Testis (tissue), 2 donors: ENCODE measurements at regions not wholly inside any gene's neighbourhood (a gene's known extent, or its start where the extent isn't known, plus 50 kb on each side); places are given as distances from the start of the nearest gene placed in this dataset.

Source experiments
- DNase-seq: peaks from one replicate; pipeline ENCODE4 v3.0.0-alpha.2; 2019
- H3K27ac ChIP-seq, 2 donors: fragments of 200-600 bp; sonication (generic); one replicate each; pipeline ENCODE4 v1.5.1; 2019
- H3K27me3 ChIP-seq: fragments of 200-600 bp; sonication (generic); one replicate; pipeline ENCODE4 v1.5.1; 2019
- H3K36me3 ChIP-seq: fragments of 200-600 bp; sonication (generic); one replicate; pipeline ENCODE4 v1.5.1; 2017; ENCODE audit warnings: low read depth; ENCODE audit errors: missing control alignments
- H3K4me1 ChIP-seq: fragments of 200-600 bp; sonication (generic); one replicate; pipeline ENCODE4 v1.5.1; 2019
- H3K4me3 ChIP-seq, 2 donors: fragments of 200-600 bp; sonication (generic); one replicate each; pipeline ENCODE4 v1.5.1; 2017 to 2019
- H3K9me3 ChIP-seq: fragments of 200-600 bp; sonication (generic); one replicate; pipeline ENCODE4 v1.5.1; 2017
- CTCF ChIP-seq, 3 experiments: fragments of 450-650 bp in 2 of 3; fragments of 200-600 bp in 1 of 3; sonication (generic) in 1 of 3; IDR thresholded peaks; one replicate each; pipeline ENCODE4 v1.5.1; 2016 to 2019; ENCODE audit warnings: antibody characterized with exemption in 3 of 3, mild to moderate bottlenecking in 2 of 3, moderate library complexity in 1 of 3
- POLR2A ChIP-seq: fragments of 450-650 bp; IDR thresholded peaks from one replicate; pipeline ENCODE4 v1.6.1; 2017; ENCODE audit warnings: antibody characterized with exemption, mild to moderate bottlenecking, moderate library complexity
- whole genome bisulfite sequencing, 2 donors: methylation state at CpG; one replicate each; pipeline ENCODE4 v1.1.5; 2018; 5-methylcytosine and 5-hydroxymethylcytosine counted together
- intact Hi-C: fragments of 100-400 bp; cut with DNase I; formaldehyde crosslinking; loops from one replicate; pipeline ENCODE4 v1.15.1; 2023; ENCODE audit warnings: low total_unique reads

DNA sequence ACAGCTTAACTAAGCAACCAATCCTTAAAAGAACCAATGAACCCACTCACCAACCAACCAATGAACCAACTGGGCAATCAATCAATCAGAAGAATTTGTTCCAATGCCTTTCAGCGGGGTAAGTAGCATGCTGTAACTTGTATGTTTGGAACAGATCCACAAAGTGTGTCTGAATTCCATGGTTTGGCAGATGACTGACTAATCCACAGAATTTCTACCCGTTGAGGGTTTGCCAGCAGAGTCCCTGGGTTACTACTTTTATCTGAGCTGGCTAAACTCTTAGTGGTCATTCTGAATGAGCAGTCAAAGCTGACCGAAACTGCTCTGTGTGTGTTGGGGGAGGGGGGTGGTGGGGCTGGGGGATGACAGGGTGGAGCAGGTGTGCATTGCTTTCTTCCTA is 125.0 kb upstream of the JAG1 start:
- Histone ChIP-seq H3K36me3 (no peaks in the 10 kb centered on the region), H3K9me3 (no peaks in the 10 kb centered on the region), H3K27me3 (no peaks in the 10 kb centered on the region), H3K4me3 (no peak overlapping the region), H3K27ac (no peak overlapping the region), H3K4me1 (no peaks in the 10 kb centered on the region)
- no peak for DNase-seq
- TF ChIP-seq CTCF (IDR thresholded peaks at IDR 0.05) (no peak), POLR2A (no peak)
- intact Hi-C loops = no loop called here
- WGBS, 2 donors = 87 to 91% methylated on average over 3 of the region's 3 CpGs

- H3K36me3 ChIP-seq = no peaks in the 10 kb centered on the region
- intact Hi-C loops = no loop called here
- H3K27ac ChIP-seq = no peak overlapping the region
- DNase-seq = no peak
- no peak for TF ChIP-seq POLR2A
- TF ChIP-seq CTCF (IDR thresholded peaks at IDR 0.05) = no peak
- H3K4me3 ChIP-seq = no peak overlapping the region
- 75 to 90% methylated on average over 2 of the region's 2 CpGs for WGBS, 2 donors
- no peaks in the 10 kb centered on the region for H3K4me1 ChIP-seq
- no peaks in the 10 kb centered on the region for H3K27me3 ChIP-seq
- no peaks in the 10 kb centered on the region for H3K9me3 ChIP-seq
These were observed 125.9 kb upstream of the JAG1 start for GRCh38 chr20:10799735-10800134.

DNA sequence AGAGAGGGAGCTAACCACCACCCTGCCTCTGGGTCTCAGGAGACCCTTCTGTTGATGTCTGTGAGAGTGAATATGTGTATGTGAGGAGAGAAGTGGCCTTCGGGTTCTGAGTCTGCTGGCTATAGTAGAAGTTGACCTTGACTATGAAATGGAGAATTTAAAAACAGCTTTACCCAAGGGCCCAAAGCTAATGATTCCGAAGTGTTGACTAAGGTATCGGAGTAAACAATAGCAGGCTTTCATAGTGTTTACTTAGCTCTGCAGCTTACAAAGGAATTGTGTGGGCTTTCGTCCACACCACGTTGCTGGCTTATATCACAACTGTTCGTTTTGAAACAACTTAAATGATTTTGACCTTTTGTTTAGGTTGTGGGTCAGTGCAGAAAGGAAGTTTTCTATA is 126.5 kb upstream of the JAG1 start:
- no peak overlapping the region for H3K4me3 ChIP-seq
- intact Hi-C loops = no loop called here
- no peaks in the 10 kb centered on the region for H3K27me3 ChIP-seq
- TF ChIP-seq POLR2A (no peak), CTCF (IDR thresholded peaks at IDR 0.05) (no peak)
- no peaks in the 10 kb centered on the region for H3K9me3 ChIP-seq
- DNase-seq = no peak
- 79 to 81% methylated on average over 6 of the region's 6 CpGs for WGBS, 2 donors
- H3K4me1 ChIP-seq = no peaks in the 10 kb centered on the region
- H3K36me3 ChIP-seq = no peaks in the 10 kb centered on the region
- no peak overlapping the region for H3K27ac ChIP-seq

DNA sequence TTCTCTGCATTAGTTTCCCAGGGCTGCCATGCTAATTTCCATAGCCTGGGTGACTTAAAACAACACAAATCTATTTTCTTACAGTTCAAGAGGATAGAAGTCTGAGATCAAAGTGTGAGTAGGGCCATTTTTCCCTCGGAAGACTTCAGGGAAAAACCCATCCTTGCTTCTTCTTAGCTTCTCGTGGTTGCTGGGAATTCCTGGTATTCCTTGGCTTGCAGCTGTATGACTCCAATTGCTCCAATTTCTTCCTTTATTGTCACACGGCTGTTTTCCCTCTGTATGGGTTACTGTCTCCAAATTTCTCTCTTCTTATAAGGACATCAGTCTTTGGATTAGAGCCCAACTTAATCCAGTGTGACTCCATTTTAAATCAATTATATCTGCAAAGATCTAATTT is 128.4 kb upstream of the JAG1 start:
- no peaks in the 10 kb centered on the region for H3K4me1 ChIP-seq
- TF ChIP-seq POLR2A (no peak), CTCF (IDR thresholded peaks at IDR 0.05) (no peak)
- DNase-seq = no peak
- no peaks in the 10 kb centered on the region for H3K36me3 ChIP-seq
- no peak overlapping the region for H3K27ac ChIP-seq
- intact Hi-C loops = no loop called here
- H3K9me3 ChIP-seq = no peaks in the 10 kb centered on the region
- H3K27me3 ChIP-seq = no peaks in the 10 kb centered on the region
- 60 to 79% methylated on average over 3 of the region's 3 CpGs for WGBS, 2 donors
- no peak overlapping the region for H3K4me3 ChIP-seq

- no peaks in the 10 kb centered on the region for H3K9me3 ChIP-seq
- peak overlapping the region in 1 of 2 donors; percentile 67 for H3K27ac ChIP-seq
- intact Hi-C loops = no loop called here
- DNase-seq = no peak
- WGBS, 2 donors = 47 to 63% methylated on average over 7 of the region's 7 CpGs
- H3K27me3 ChIP-seq = no peaks in the 10 kb centered on the region
- TF ChIP-seq POLR2A = no peak
- TF ChIP-seq CTCF (IDR thresholded peaks at IDR 0.05) = no peak
- no peak overlapping the region for H3K4me3 ChIP-seq
- H3K4me1 ChIP-seq = no peaks in the 10 kb centered on the region
- no peaks in the 10 kb centered on the region for H3K36me3 ChIP-seq
These were observed 132.0 kb upstream of the JAG1 start for GRCh38 chr20:10805764-10806163.
